ENCODE measurements at regions not wholly inside any gene's neighbourhood (a gene's known extent, or its start where the extent isn't known, plus 50 kb on each side); places are given as distances from the start of the nearest gene placed in this dataset.

GRCh38 chr13:109415057-109415456, 371.3 kb downstream of the IRS2 start:
- no peaks in the 10 kb centered on the region for H3K36me3 Mint-ChIP-seq (ENCODE audit: low read depth)
- no peak for DNase-seq (ENCODE audit: low read depth, low spot score)
- peaks cover 10% of the 10 kb centered on the region for H3K4me1 Mint-ChIP-seq
- H3K27ac Mint-ChIP-seq (ENCODE audit: unreplicated experiment) = no peak overlapping the region
- no peaks in the 10 kb centered on the region for H3K9me3 Mint-ChIP-seq
- H3K4me3 Mint-ChIP-seq = no peak overlapping the region
- no peaks in the 10 kb centered on the region for H3K27me3 Mint-ChIP-seq (ENCODE audit: low read depth)
- TF ChIP-seq CTCF (conservative IDR thresholded peaks at IDR 0.05) = no peak

GRCh38 chr13:109412283-109412901, 374.0 kb downstream of the IRS2 start:
- H3K4me3 Mint-ChIP-seq = peak overlapping the region; percentile 0
- no peaks in the 10 kb centered on the region for H3K36me3 Mint-ChIP-seq (ENCODE audit: low read depth)
- H3K9me3 Mint-ChIP-seq = no peaks in the 10 kb centered on the region
- H3K27me3 Mint-ChIP-seq (ENCODE audit: low read depth) = peaks cover 3% of the 10 kb centered on the region
- no peak overlapping the region for H3K27ac Mint-ChIP-seq (ENCODE audit: unreplicated experiment)
- H3K4me1 Mint-ChIP-seq = peaks cover 10% of the 10 kb centered on the region
- TF ChIP-seq CTCF (conservative IDR thresholded peaks at IDR 0.05) = no peak
- peak; percentile 54 for DNase-seq (ENCODE audit: low read depth, low spot score)

GRCh38 chr13:109410868-109411267, 375.5 kb downstream of the IRS2 start:
- no peak overlapping the region for H3K27ac Mint-ChIP-seq (ENCODE audit: unreplicated experiment)
- peaks cover 18% of the 10 kb centered on the region for H3K4me1 Mint-ChIP-seq
- no peak overlapping the region for H3K4me3 Mint-ChIP-seq
- peaks cover 3% of the 10 kb centered on the region for H3K27me3 Mint-ChIP-seq (ENCODE audit: low read depth)
- no peaks in the 10 kb centered on the region for H3K9me3 Mint-ChIP-seq
- TF ChIP-seq CTCF (conservative IDR thresholded peaks at IDR 0.05) = no peak
- H3K36me3 Mint-ChIP-seq (ENCODE audit: low read depth) = no peaks in the 10 kb centered on the region
- DNase-seq (ENCODE audit: low read depth, low spot score) = no peak

- no peaks in the 10 kb centered on the region for H3K36me3 Mint-ChIP-seq (ENCODE audit: low read depth)
- TF ChIP-seq CTCF (conservative IDR thresholded peaks at IDR 0.05) = no peak
- peaks cover 18% of the 10 kb centered on the region for H3K4me1 Mint-ChIP-seq
- DNase-seq (ENCODE audit: low read depth, low spot score) = no peak
- no peak overlapping the region for H3K27ac Mint-ChIP-seq (ENCODE audit: unreplicated experiment)
- no peaks in the 10 kb centered on the region for H3K9me3 Mint-ChIP-seq
- H3K27me3 Mint-ChIP-seq (ENCODE audit: low read depth) = peaks cover 3% of the 10 kb centered on the region
- no peak overlapping the region for H3K4me3 Mint-ChIP-seq
These were observed 377.6 kb downstream of the IRS2 start for GRCh38 chr13:109408591-109409382.

- no peaks in the 10 kb centered on the region for H3K9me3 Mint-ChIP-seq
- no peak for TF ChIP-seq CTCF (conservative IDR thresholded peaks at IDR 0.05)
- peaks cover 8% of the 10 kb centered on the region for H3K4me1 Mint-ChIP-seq
- no peak overlapping the region for H3K4me3 Mint-ChIP-seq
- DNase-seq (ENCODE audit: low read depth, low spot score) = no peak
- H3K27ac Mint-ChIP-seq (ENCODE audit: unreplicated experiment) = no peak overlapping the region
- no peaks in the 10 kb centered on the region for H3K36me3 Mint-ChIP-seq (ENCODE audit: low read depth)
- H3K27me3 Mint-ChIP-seq (ENCODE audit: low read depth) = peaks cover 3% of the 10 kb centered on the region
These were observed 379.9 kb downstream of the IRS2 start for GRCh38 chr13:109406376-109406992.

All from neural crest cell (in vitro differentiated cells).